OCI-LY3 (cell line): ENCODE measurements at regions not wholly inside any gene's neighbourhood (a gene's known extent, or its start where the extent isn't known, plus 50 kb on each side); places are given as distances from the start of the nearest gene placed in this dataset.

Source experiments
- CTCF ChIP-seq: fragments of 200-600, 300-600 bp; sonication (generic); IDR thresholded peaks from 2 replicates; pipeline ENCODE4 v1.5.1; 2014; ENCODE audit warnings: antibody characterized with exemption, low read length, low read depth
- EZH2phosphoT487 ChIP-seq: fragments of 200-600 bp; shearing (Covaris generic); IDR thresholded peaks from 2 replicates; pipeline ENCODE4 v1.6.1; 2018; ENCODE audit warnings: antibody characterized with exemption, mixed run types, low read depth

DNA sequence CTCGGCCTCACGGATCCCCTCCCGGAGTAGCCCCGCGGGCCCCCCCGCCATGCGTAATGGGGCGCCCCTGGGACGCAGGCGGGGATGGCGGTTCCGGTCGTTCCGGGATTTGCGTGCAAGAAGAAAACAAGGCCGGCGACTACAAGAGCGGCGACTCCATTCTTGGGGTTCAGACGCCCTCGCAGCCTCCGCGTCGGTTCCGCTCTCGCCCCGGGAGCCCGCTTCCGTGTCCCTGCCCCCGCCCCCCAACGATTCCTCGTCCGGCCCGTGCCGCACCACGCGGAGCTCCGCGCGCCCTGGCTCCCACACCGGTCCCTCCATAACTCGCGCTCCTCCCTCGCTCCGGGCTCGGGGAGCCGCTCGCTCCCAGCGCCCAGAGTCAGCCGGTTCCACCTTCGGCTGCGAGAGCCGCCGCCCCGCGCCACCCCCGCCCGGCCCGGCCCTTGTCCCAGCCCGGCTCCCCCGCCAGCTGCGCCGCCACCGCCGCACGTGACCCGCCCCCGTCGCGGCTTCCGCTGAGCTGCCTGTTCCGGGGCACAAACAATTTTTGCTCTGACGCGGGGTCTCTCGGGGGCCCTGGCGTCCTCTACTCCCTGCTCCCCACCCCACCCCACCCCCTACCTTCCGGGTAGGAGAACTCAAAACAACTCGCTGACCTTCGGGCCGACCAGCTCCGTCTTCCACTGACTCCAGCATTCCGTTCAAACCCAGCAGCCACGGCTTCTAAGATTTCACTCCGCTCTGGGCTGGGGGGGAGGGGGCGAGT lies 78.8 kb upstream of the BCOR start:
- TF ChIP-seq CTCF (no peak), EZH2phosphoT487 (no peak)
